ENCODE measurements at regions not wholly inside any gene's neighbourhood (a gene's known extent, or its start where the extent isn't known, plus 50 kb on each side); places are given as distances from the start of the nearest gene placed in this dataset.

DNA sequence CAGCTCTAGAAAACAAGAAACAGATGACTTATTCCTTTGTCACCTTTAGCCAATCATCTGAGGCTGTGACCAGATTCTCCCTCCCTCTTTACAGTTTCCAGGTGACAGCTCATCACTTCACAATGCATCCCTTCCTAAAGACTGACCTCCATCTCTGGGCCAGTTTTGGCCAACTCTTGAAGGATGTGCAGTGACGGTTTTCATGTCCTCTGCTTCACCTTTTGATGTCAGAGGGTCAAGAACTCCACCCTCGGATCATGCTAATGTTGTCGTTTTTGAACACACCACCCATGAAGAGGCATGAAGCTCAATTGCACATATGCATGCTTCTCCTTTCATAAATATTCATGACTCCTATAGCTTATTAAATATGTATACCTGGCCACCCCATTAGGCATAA is 161.2 kb upstream of the SYNPR start:
- no peak overlapping the region for H3K27ac ChIP-seq (ENCODE audit: low read length)

DNA sequence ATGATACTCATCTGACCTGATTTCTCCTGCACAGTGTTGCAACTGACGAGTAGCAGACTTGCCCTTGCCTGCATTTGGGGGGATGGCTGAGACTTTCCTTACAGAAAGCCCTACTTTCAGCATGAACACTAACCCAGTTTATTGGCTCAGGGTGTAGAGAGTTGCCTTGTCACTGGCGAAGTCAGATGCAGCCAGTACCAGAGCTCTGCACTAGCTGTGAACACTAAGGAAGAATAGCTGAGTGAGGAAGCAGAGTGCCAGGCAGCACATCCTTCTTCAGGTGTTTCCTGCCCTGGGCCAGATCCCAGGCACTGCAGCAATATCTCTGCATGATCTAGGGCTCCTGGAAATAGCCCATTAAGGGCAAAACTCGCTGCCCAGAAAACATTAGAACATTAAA is 154.0 kb upstream of the SYNPR start:
- no peaks in the 10 kb centered on the region for H3K4me1 ChIP-seq (ENCODE audit: low read length)

More for the DNA sequence above, 161.2 kb upstream of the SYNPR start:
- Histone ChIP-seq H3K4me2 (ENCODE audit: low read length) (no peak overlapping the region), H3K79me2 (ENCODE audit: low read length) (no peaks in the 10 kb centered on the region), H4K20me1 (ENCODE audit: insufficient read depth, low read length) (no peaks in the 10 kb centered on the region), H3K36me3 (replicated peaks; ENCODE audit: low read depth, low read length) (no peaks in the 10 kb centered on the region), H2AFZ (ENCODE audit: low read depth, low read length) (no peak overlapping the region), H3K9me3 (ENCODE audit: insufficient read depth, low read length) (no peaks in the 10 kb centered on the region), H3K27me3 (ENCODE audit: low read depth, low read length) (no peaks in the 10 kb centered on the region), H3K9ac (ENCODE audit: low read length) (no peak overlapping the region), H3K4me3 (ENCODE audit: low read length) (no peak overlapping the region), H3K4me1 (ENCODE audit: low read length) (no peaks in the 10 kb centered on the region)
- TF ChIP-seq, protein P1, sequence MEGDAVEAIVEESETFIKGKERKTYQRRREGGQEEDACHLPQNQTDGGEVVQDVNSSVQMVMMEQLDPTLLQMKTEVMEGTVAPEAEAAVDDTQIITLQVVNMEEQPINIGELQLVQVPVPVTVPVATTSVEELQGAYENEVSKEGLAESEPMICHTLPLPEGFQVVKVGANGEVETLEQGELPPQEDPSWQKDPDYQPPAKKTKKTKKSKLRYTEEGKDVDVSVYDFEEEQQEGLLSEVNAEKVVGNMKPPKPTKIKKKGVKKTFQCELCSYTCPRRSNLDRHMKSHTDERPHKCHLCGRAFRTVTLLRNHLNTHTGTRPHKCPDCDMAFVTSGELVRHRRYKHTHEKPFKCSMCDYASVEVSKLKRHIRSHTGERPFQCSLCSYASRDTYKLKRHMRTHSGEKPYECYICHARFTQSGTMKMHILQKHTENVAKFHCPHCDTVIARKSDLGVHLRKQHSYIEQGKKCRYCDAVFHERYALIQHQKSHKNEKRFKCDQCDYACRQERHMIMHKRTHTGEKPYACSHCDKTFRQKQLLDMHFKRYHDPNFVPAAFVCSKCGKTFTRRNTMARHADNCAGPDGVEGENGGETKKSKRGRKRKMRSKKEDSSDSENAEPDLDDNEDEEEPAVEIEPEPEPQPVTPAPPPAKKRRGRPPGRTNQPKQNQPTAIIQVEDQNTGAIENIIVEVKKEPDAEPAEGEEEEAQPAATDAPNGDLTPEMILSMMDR (IDR thresholded peaks at IDR 0.05; ENCODE audit: low read depth, low read length), result no peak
- TF ChIP-seq EZH2phosphoT487 (IDR thresholded peaks at IDR 0.05; ENCODE audit: low read depth), result no peak

DNA sequence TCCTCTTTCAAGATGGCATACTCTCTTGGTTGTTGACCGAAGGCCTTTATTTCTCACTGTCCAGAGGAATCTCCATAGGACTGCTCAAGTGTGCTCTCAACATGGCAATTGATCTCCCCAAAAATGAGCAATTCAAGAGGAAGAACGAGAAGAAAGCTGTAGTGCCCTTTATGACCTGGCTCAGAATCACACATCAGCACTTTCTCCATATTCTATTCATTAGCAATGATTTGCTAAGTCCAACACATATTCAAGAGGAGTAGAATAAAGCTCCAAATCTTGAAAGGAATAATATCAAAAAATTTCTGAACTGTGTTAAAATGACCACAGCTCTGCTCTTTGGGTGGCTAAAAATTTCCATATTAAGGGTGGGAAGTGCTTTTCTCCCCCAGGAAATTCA is 151.6 kb upstream of the SYNPR start:
- Histone ChIP-seq H3K36me3 (replicated peaks; ENCODE audit: low read depth, low read length) (no peaks in the 10 kb centered on the region), H3K9ac (ENCODE audit: low read length) (no peak overlapping the region), H3K4me2 (ENCODE audit: low read length) (no peak overlapping the region), H3K9me3 (ENCODE audit: insufficient read depth, low read length) (no peaks in the 10 kb centered on the region), H3K27ac (ENCODE audit: low read length) (no peak overlapping the region), H3K4me1 (ENCODE audit: low read length) (no peaks in the 10 kb centered on the region), H3K79me2 (ENCODE audit: low read length) (no peaks in the 10 kb centered on the region), H4K20me1 (ENCODE audit: insufficient read depth, low read length) (no peaks in the 10 kb centered on the region), H3K4me3 (ENCODE audit: low read length) (no peak overlapping the region), H2AFZ (ENCODE audit: low read depth, low read length) (no peak overlapping the region), H3K27me3 (ENCODE audit: low read depth, low read length) (no peaks in the 10 kb centered on the region)
- TF ChIP-seq, protein P1 (IDR thresholded peaks at IDR 0.05; ENCODE audit: low read depth, low read length), result no peak
- TF ChIP-seq EZH2phosphoT487 (IDR thresholded peaks at IDR 0.05; ENCODE audit: low read depth), result no peak

More for the DNA sequence above, 154.0 kb upstream of the SYNPR start:
- Histone ChIP-seq H3K36me3 (replicated peaks; ENCODE audit: low read depth, low read length) (no peaks in the 10 kb centered on the region), H3K27ac (ENCODE audit: low read length) (no peak overlapping the region), H3K27me3 (ENCODE audit: low read depth, low read length) (no peaks in the 10 kb centered on the region), H3K4me2 (ENCODE audit: low read length) (no peak overlapping the region), H3K9me3 (ENCODE audit: insufficient read depth, low read length) (no peaks in the 10 kb centered on the region), H3K79me2 (ENCODE audit: low read length) (no peaks in the 10 kb centered on the region), H3K9ac (ENCODE audit: low read length) (no peak overlapping the region), H4K20me1 (ENCODE audit: insufficient read depth, low read length) (no peaks in the 10 kb centered on the region), H2AFZ (ENCODE audit: low read depth, low read length) (no peak overlapping the region), H3K4me3 (ENCODE audit: low read length) (no peak overlapping the region)
- TF ChIP-seq, protein P1 (IDR thresholded peaks at IDR 0.05; ENCODE audit: low read depth, low read length), result no peak
- no peak for TF ChIP-seq EZH2phosphoT487 (IDR thresholded peaks at IDR 0.05; ENCODE audit: low read depth)

DNA sequence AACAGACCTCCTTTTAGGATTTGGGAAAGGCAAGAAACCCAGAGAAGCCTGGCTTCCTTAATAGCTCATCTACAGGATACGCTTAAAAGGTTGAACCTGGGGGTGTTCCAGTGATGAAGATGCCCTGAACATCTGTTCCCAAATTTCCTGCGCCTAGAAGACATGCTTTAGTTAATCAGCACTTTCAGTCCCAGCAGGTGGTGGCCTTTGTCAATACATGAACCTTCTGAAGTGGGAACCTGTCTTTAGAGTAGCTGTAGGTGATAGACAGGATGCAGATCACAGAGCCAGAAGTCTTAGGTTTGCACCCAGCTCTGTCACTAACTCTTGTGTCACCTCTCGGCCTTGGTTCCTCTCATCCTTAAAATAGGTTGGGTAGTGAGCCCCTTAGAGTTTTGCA is 149.7 kb upstream of the SYNPR start:
- no peaks in the 10 kb centered on the region for H4K20me1 ChIP-seq (ENCODE audit: insufficient read depth, low read length)
- no peaks in the 10 kb centered on the region for H3K9me3 ChIP-seq (ENCODE audit: insufficient read depth, low read length)
- TF ChIP-seq, protein P1 (IDR thresholded peaks at IDR 0.05; ENCODE audit: low read depth, low read length), result no peak
- TF ChIP-seq EZH2phosphoT487 (IDR thresholded peaks at IDR 0.05; ENCODE audit: low read depth), result no peak
- no peak overlapping the region for H3K9ac ChIP-seq (ENCODE audit: low read length)
- no peak overlapping the region for H3K4me3 ChIP-seq (ENCODE audit: low read length)
- H3K27me3 ChIP-seq (ENCODE audit: low read depth, low read length), result no peaks in the 10 kb centered on the region
- H3K36me3 ChIP-seq (replicated peaks; ENCODE audit: low read depth, low read length), result no peaks in the 10 kb centered on the region
- H3K79me2 ChIP-seq (ENCODE audit: low read length), result no peaks in the 10 kb centered on the region
- H3K27ac ChIP-seq (ENCODE audit: low read length), result no peak overlapping the region
- H2AFZ ChIP-seq (ENCODE audit: low read depth, low read length), result no peak overlapping the region
- H3K4me1 ChIP-seq (ENCODE audit: low read length), result no peaks in the 10 kb centered on the region
- H3K4me2 ChIP-seq (ENCODE audit: low read length), result no peak overlapping the region

All from OCI-LY3 (cell line).